GM12864 (cell line): ENCODE measurements at regions not wholly inside any gene's neighbourhood (a gene's known extent, or its start where the extent isn't known, plus 50 kb on each side); places are given as distances from the start of the nearest gene placed in this dataset.

Source experiments
- DNase-seq: peaks from one replicate; pipeline ENCODE4 v3.0.0-alpha.2; 2011; ENCODE audit warnings: low read depth
- H3K4me3 ChIP-seq: 2 replicates; pipeline ENCODE4 v1.5.1; 2011; ENCODE audit warnings: mild to moderate bottlenecking, low read depth, low read length, control low read depth
- TF ChIP-seq, protein P1 (sequence below): IDR thresholded peaks from 2 replicates; pipeline ENCODE4 v1.5.1; 2011; ENCODE audit warnings: low read depth, mild to moderate bottlenecking, moderate library complexity, low read length, control low read depth, inconsistent platforms; ENCODE audit errors: missing control alignments

DNA sequence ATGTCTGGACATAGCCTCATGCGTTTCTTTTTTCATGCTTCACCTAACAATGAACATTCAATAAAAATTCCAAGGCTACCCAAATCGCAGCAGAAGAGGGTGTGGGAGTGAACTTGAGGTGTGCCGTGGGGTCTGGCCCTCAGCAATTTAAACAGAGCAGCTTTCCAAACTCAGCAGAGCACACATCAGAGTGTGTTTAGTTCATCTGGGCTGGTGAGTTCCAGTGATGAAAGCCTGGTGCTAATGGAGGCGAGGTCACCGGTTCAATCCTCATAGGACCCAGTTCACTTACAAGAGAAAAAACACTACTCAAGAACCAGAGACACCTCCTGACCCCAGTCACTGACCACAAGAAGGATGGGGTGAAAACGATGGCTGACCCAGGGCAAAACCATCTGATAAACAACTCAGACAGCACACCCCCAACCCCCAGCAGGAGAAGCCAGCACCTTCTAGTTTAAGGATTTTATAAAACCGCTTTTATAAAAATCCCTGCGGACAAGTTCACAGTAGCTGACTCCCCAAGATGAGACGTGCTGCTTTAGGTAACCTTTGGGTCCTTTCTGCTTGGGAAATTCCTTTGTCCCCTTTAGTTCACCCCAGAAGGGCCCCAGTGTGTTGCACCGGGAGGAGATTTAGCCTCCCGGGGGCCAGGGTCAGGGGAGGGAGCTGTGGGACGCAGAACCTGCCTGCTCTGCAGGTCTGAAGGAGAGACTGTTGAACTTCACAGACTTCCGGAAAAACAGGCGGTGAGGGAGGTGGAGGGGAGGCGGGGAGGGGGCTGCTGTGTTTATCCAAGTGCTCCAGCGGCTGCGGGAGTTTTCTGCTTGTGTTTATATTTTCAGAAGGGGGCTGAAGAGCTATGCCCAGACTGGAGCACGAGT is 152.7 kb upstream of the SOX11 start:
- H3K4me3 ChIP-seq = no peak overlapping the region
- DNase-seq = no peak
- TF ChIP-seq, protein P1, sequence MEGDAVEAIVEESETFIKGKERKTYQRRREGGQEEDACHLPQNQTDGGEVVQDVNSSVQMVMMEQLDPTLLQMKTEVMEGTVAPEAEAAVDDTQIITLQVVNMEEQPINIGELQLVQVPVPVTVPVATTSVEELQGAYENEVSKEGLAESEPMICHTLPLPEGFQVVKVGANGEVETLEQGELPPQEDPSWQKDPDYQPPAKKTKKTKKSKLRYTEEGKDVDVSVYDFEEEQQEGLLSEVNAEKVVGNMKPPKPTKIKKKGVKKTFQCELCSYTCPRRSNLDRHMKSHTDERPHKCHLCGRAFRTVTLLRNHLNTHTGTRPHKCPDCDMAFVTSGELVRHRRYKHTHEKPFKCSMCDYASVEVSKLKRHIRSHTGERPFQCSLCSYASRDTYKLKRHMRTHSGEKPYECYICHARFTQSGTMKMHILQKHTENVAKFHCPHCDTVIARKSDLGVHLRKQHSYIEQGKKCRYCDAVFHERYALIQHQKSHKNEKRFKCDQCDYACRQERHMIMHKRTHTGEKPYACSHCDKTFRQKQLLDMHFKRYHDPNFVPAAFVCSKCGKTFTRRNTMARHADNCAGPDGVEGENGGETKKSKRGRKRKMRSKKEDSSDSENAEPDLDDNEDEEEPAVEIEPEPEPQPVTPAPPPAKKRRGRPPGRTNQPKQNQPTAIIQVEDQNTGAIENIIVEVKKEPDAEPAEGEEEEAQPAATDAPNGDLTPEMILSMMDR = no peak

DNA sequence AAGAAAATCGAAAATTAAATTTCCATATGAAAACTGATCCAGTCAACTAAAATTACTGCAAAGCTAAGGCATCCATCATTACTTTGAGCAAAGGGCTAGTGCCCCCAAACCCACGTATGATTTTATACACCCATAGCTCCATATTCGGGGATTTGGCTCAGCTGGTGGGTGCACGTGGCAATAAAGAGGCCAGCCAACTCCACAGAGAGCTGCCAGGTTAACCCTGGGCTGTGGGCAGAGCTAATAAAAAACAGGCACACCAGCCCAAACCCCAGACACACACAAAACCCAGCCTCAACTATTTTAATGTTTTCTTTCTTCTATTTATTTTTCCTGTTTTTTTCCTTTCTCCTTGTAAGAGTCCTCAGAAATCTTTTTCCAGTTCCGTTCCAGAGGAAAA is 151.3 kb upstream of the SOX11 start:
- TF ChIP-seq, protein P1 = no peak
- DNase-seq = no peak
- no peak overlapping the region for H3K4me3 ChIP-seq

DNA sequence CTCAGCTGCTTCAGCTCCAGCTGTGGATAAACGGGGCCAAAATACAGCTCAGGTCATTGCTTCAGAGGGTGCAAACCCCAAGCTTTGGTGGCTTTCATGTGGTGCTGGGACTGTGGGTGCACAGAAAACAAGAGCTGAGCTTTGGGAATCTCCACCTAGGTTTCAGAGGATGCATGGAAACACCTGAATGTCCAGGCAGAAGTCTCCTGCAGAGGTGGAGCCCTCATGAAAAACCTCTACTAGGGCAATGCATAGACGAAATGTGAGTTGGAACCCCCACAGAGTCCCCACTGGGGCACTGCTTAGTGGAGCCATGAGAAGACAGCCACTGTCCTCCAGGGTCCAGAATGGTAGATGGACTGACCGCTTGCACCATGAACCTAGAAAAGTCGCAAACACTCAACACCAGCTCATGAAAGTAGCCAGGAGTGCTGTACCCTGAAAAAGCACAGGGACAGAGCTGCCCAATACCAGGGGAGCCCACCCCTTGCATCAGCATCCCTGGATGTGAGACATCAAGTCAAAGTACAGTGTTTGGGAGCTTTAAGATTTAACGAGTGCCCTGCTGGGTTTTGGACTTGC is 147.9 kb upstream of the SOX11 start:
- no peak for DNase-seq
- TF ChIP-seq, protein P1 = no peak
- H3K4me3 ChIP-seq = no peak overlapping the region

DNA sequence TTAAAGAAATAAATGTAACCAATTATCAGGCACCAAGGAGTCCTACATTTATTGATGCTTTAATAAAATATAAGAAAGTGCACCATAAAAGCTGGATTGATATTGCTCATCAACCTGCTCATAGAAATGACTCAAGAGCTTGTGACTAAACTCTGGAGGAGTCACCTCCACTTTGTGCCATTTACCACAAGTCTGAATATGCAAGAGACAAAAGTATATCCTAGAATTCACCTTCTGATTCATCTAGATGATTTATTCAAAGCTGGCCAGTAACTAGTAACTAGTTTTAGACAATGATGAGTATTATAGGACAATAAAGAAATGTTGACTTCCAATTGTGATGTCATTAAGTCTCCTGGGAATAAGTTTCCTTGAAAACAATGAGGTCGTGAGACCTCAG is 146.0 kb upstream of the SOX11 start:
- no peak overlapping the region for H3K4me3 ChIP-seq
- DNase-seq = no peak
- TF ChIP-seq, protein P1 = no peak

DNA sequence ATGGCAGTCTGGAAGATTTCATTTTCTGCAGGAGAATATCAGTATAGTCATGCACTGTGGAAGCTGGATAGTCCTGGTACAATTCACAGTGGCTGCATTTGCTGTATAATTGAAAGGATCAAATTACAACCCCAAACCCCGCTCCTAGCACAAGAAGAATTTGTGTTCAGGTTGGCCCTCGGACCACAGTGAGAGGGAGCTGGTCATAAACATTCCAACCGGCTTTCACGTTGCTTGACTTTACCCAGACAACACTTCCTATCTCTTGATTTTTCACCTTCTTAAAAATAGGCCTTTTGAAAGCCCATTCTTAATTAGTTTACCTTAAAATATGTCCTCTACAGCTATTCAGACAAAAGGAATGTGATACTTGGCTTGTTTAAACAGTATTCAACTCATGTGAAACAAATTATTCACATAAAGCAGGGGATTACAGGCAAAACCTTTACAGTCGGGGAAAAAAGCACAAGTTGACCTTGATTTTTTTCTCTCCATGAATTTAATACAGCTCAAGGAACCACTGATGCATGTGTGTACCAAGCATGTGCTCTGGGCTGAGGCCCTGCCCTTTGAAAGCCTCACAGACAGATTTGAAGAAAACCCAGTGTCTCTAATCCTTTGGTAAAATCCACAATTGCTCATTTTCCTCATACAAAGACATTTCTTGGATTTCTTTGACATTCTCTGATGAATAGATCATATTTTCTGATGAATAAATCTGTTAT is 143.0 kb upstream of the SOX11 start:
- TF ChIP-seq, protein P1 = no peak
- no peak for DNase-seq
- no peak overlapping the region for H3K4me3 ChIP-seq

DNA sequence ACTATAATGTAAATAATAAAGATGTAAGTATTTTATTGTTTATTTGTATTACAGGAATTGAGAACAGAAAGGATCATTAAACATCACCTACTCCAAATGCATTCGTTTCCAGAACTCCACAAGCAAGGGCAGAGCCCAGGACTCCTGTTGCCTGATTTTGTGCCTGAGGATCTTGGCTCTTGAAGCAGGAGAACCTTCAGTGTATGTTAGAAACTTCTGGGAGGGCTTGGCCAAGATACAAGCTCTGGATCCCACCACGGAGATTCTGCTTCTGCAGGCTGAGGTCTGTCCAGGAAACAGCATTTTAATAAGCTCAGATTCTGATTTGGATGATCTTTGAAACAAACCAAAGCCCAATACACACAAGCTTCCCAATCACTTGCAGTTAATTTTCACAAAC is 142.4 kb upstream of the SOX11 start:
- H3K4me3 ChIP-seq = no peak overlapping the region
- no peak for DNase-seq
- TF ChIP-seq, protein P1 = no peak
